ENCODE measurements at regions not wholly inside any gene's neighbourhood (a gene's known extent, or its start where the extent isn't known, plus 50 kb on each side); places are given as distances from the start of the nearest gene placed in this dataset.

- 89 to 90% methylated on average over 3 of the region's 3 CpGs for WGBS, 2 donors
- no peak overlapping the region for H3K27ac ChIP-seq
- H3K27me3 ChIP-seq = no peaks in the 10 kb centered on the region
- H3K9me3 ChIP-seq = peaks cover 0 to 4% (median 0%) of the 10 kb centered on the region in 4 donors
- DNase-seq (ENCODE audit: low spot score in 2 of 2) = no peak
- TF ChIP-seq CTCF (IDR thresholded peaks at IDR 0.05) (no peak), POLR2A (IDR thresholded peaks at IDR 0.05) (no peak), EP300 (IDR thresholded peaks at IDR 0.05) (no peak)
- H3K4me1 ChIP-seq = no peaks in the 10 kb centered on the region
- H3K36me3 ChIP-seq = no peaks in the 10 kb centered on the region
- no peak overlapping the region for H3K4me3 ChIP-seq
Measured at GRCh38 chr12:42976122-42976521, 386.6 kb upstream of the PRICKLE1 start.

GRCh38 chr12:42969355-42969754, 379.8 kb upstream of the PRICKLE1 start:
- peak overlapping the region in 2 of 4 donors; percentile 40 to 70 for H3K27ac ChIP-seq
- H3K4me1 ChIP-seq = peaks cover 0 to 14% (median 6%) of the 10 kb centered on the region in 4 donors
- DNase-seq (ENCODE audit: low spot score in 2 of 2) = peak; percentile 20 to 32
- no peaks in the 10 kb centered on the region for H3K36me3 ChIP-seq
- TF ChIP-seq POLR2A (IDR thresholded peaks at IDR 0.05) = no peak
- TF ChIP-seq EP300 (IDR thresholded peaks at IDR 0.05) = peak in 1 of 2 donors; percentile 81
- no peaks in the 10 kb centered on the region for H3K27me3 ChIP-seq
- 43 to 47% methylated on average over 5 of the region's 5 CpGs for WGBS, 2 donors
- H3K4me3 ChIP-seq = no peak overlapping the region
- peaks cover 0 to 4% (median 0%) of the 10 kb centered on the region in 4 donors for H3K9me3 ChIP-seq

GRCh38 chr12:42968426-42968825, 378.9 kb upstream of the PRICKLE1 start:
- Histone ChIP-seq H3K36me3 (no peaks in the 10 kb centered on the region), H3K27ac (peak overlapping the region in 2 of 4 donors; percentile 40 to 70), H3K4me3 (no peak overlapping the region), H3K4me1 (peaks cover 0 to 19% (median 6%) of the 10 kb centered on the region in 4 donors), H3K9me3 (peaks cover 0 to 4% (median 0%) of the 10 kb centered on the region in 4 donors), H3K27me3 (no peaks in the 10 kb centered on the region)
- WGBS, 2 donors = 65 to 80% methylated on average over 1 of the region's 1 CpG
- no peak for DNase-seq (ENCODE audit: low spot score in 2 of 2)
- no peak for TF ChIP-seq EP300 (IDR thresholded peaks at IDR 0.05)
- no peak for TF ChIP-seq CTCF (IDR thresholded peaks at IDR 0.05)
- TF ChIP-seq POLR2A (IDR thresholded peaks at IDR 0.05) = no peak

GRCh38 chr12:42967850-42968249, 378.3 kb upstream of the PRICKLE1 start:
- Histone ChIP-seq H3K9me3 (peaks cover 0 to 4% (median 0%) of the 10 kb centered on the region in 4 donors), H3K36me3 (no peaks in the 10 kb centered on the region), H3K4me3 (no peak overlapping the region), H3K4me1 (peaks cover 0 to 25% (median 6%) of the 10 kb centered on the region in 4 donors), H3K27ac (no peak overlapping the region), H3K27me3 (no peaks in the 10 kb centered on the region)
- no peak for DNase-seq (ENCODE audit: low spot score in 2 of 2)
- TF ChIP-seq CTCF (IDR thresholded peaks at IDR 0.05) = no peak
- no peak for TF ChIP-seq EP300 (IDR thresholded peaks at IDR 0.05)
- TF ChIP-seq POLR2A (IDR thresholded peaks at IDR 0.05) = no peak
- 92 to 94% methylated on average over 3 of the region's 3 CpGs for WGBS, 2 donors

GRCh38 chr12:42963988-42964387, 374.4 kb upstream of the PRICKLE1 start:
- Histone ChIP-seq H3K4me3 (no peak overlapping the region), H3K27me3 (no peaks in the 10 kb centered on the region), H3K36me3 (no peaks in the 10 kb centered on the region), H3K27ac (peak overlapping the region in 1 of 4 donors; percentile 14), H3K4me1 (peaks cover 0 to 26% (median 8%) of the 10 kb centered on the region in 4 donors), H3K9me3 (no peaks in the 10 kb centered on the region)
- DNase-seq (ENCODE audit: low spot score in 2 of 2) = no peak
- WGBS, 2 donors = 60 to 67% methylated on average over 3 of the region's 3 CpGs
- TF ChIP-seq POLR2A (IDR thresholded peaks at IDR 0.05) = no peak
- no peak for TF ChIP-seq EP300 (IDR thresholded peaks at IDR 0.05)
- TF ChIP-seq CTCF (IDR thresholded peaks at IDR 0.05) = no peak

GRCh38 chr12:42962384-42962783, 372.8 kb upstream of the PRICKLE1 start:
- WGBS, 2 donors = 84 to 85% methylated on average over 2 of the region's 2 CpGs
- H3K27ac ChIP-seq = no peak overlapping the region
- H3K36me3 ChIP-seq = no peaks in the 10 kb centered on the region
- no peak for DNase-seq (ENCODE audit: low spot score in 2 of 2)
- peaks cover 0 to 20% (median 3%) of the 10 kb centered on the region in 4 donors for H3K4me1 ChIP-seq
- no peak overlapping the region for H3K4me3 ChIP-seq
- H3K27me3 ChIP-seq = no peaks in the 10 kb centered on the region
- TF ChIP-seq EP300 (IDR thresholded peaks at IDR 0.05) (no peak), CTCF (IDR thresholded peaks at IDR 0.05) (no peak), POLR2A (IDR thresholded peaks at IDR 0.05) (no peak)
- H3K9me3 ChIP-seq = peaks cover 0 to 4% (median 0%) of the 10 kb centered on the region in 4 donors

Data from tibial nerve (tissue), 4 donors.